ENCODE measurements at regions not wholly inside any gene's neighbourhood (a gene's known extent, or its start where the extent isn't known, plus 50 kb on each side); places are given as distances from the start of the nearest gene placed in this dataset.

- no peaks in the 10 kb centered on the region for H3K79me2 ChIP-seq (ENCODE audit: control insufficient read depth, insufficient read depth, low read length)
- H3K4me2 ChIP-seq (ENCODE audit: control insufficient read depth, insufficient read depth) = no peak overlapping the region
- no peak overlapping the region for H3K9ac ChIP-seq (ENCODE audit: control insufficient read depth, insufficient read depth, low read length)
- BruUV-seq (replicated peaks) = no TSS peak
- intact Hi-C loops (cut with micrococcal nuclease; ENCODE audit: unreplicated experiment) = no loop called here
- no peaks in the 10 kb centered on the region for H3K4me1 ChIP-seq (ENCODE audit: control insufficient read depth, insufficient read depth, low read length)
- WGBS (ENCODE audit: insufficient coverage, insufficient replicate concordance, low lambda C conversion rate, missing lambda C conversion rate) = 22% methylated on average over 3 of the region's 3 CpGs
- no peaks in the 10 kb centered on the region for H4K20me1 ChIP-seq (ENCODE audit: control insufficient read depth, insufficient read depth)
- no peaks in the 10 kb centered on the region for H3K27me3 ChIP-seq (replicated peaks in 1 of 2; ENCODE audit: control insufficient read depth in 2 of 2, insufficient read depth in 2 of 2, low read length in 1 of 2)
- no peaks in the 10 kb centered on the region for H3K36me3 ChIP-seq (ENCODE audit: control insufficient read depth in 2 of 2, insufficient read depth in 2 of 2, low read length in 1 of 2)
- ChIA-PET POLR2A (no interaction called here), SMC1A (ENCODE audit: uncharacterized antibody, unreplicated experiment) (interaction anchor here (0.7 kb wide), 1 partner anchor 187 kb away, joined by 3 read pairs; no protein-coding TSS in a partner anchor), CTCF (no interaction called here), RAD21 (ENCODE audit: unreplicated experiment) (no interaction called here)
- no peak for TF ChIP-seq KAT2A (conservative IDR thresholded peaks at IDR 0.05; ENCODE audit: control insufficient read depth, low read depth, low read length)
- no peak for TF ChIP-seq FOS (IDR thresholded peaks at IDR 0.05; ENCODE audit: borderline replicate concordance, extremely low read depth, insufficient read length)
- no peak for TF ChIP-seq SMC3 (IDR thresholded peaks at IDR 0.05; ENCODE audit: borderline replicate concordance, low read length)
- no peak for TF ChIP-seq HDAC2 (IDR thresholded peaks at IDR 0.05)
- TF ChIP-seq ZSCAN29 (IDR thresholded peaks at IDR 0.05) = no peak
- TF ChIP-seq CBX3 (IDR thresholded peaks at IDR 0.05; ENCODE audit: borderline replicate concordance, low read depth) = no peak
- TF ChIP-seq SPI1 (IDR thresholded peaks at IDR 0.05; ENCODE audit: borderline replicate concordance, insufficient read depth, low read depth, low read length) = no peak
- TF ChIP-seq SREBF2 (IDR thresholded peaks at IDR 0.05; ENCODE audit: low read length) = no peak
- TF ChIP-seq KDM1A (IDR thresholded peaks at IDR 0.05; ENCODE audit: borderline replicate concordance) = no peak
- no peak for TF ChIP-seq EP300 (IDR thresholded peaks at IDR 0.05; ENCODE audit: borderline replicate concordance in 1 of 2, control insufficient read depth in 1 of 2, low read depth in 2 of 2, low read length in 2 of 2)
- no peak for ATAC-seq
- H3K9me3 ChIP-seq (replicated peaks; ENCODE audit: control insufficient read depth, insufficient read depth, low read length) = no peaks in the 10 kb centered on the region
- DNase-seq (ENCODE audit: low read depth, low spot score) = no peak
- no peak overlapping the region for H3K27ac ChIP-seq (ENCODE audit: control insufficient read depth, insufficient read depth)
- in situ Hi-C loops (cut with MboI) = no loop called here
- H2AFZ ChIP-seq (ENCODE audit: control insufficient read depth, low read depth, low read length) = no peak overlapping the region
- no peak for FAIRE-seq
- H3K4me3 ChIP-seq = no peak overlapping the region
These were observed 1764.0 kb downstream of the C4orf33 start for GRCh38 chr4:130859991-130860390.

DNA sequence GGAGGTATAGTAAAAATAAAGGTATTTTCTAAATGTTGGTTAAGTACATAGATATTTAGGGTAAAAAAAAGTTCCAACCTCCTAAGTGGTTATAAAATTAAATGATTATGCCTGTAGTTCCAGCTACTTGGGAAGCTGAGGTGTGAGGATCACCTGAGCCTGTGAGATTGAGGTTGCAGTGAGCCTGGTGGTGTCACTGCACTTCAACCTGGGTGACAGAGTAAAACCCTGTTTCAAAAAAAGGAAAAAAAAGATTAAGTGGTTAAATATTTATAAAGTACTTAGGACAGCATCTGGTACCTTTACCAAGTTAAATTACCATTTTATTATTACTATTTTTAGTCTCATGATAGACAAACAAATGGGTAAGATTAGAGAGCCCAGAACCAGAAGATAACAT, 1801.0 kb downstream of the C4orf33 start:
- no peak overlapping the region for H2AFZ ChIP-seq (ENCODE audit: control insufficient read depth, low read depth, low read length)
- H3K4me1 ChIP-seq (ENCODE audit: control insufficient read depth, insufficient read depth, low read length) = no peaks in the 10 kb centered on the region
- intact Hi-C loops (cut with micrococcal nuclease; ENCODE audit: unreplicated experiment) (no loop called here), in situ Hi-C loops (cut with MboI) (no loop called here)
- ChIA-PET RAD21 (ENCODE audit: unreplicated experiment) (no interaction called here), CTCF (no interaction called here), SMC1A (ENCODE audit: uncharacterized antibody, unreplicated experiment) (no interaction called here), POLR2A (no interaction called here)
- H4K20me1 ChIP-seq (ENCODE audit: control insufficient read depth, insufficient read depth) = no peaks in the 10 kb centered on the region
- no peak for TF ChIP-seq ATF2 (IDR thresholded peaks at IDR 0.05; ENCODE audit: low read length)
- TF ChIP-seq USF2 (IDR thresholded peaks at IDR 0.05; ENCODE audit: borderline replicate concordance, low read depth, low read length) = no peak
- no peak for TF ChIP-seq ZNF622 (IDR thresholded peaks at IDR 0.05)
- no peak for TF ChIP-seq BHLHE40 (IDR thresholded peaks at IDR 0.05; ENCODE audit: borderline replicate concordance in 1 of 2, low read depth in 2 of 2, low read length in 1 of 2)
- FAIRE-seq = no peak
- DNase-seq (ENCODE audit: low read depth, low spot score) = no peak
- H3K79me2 ChIP-seq (ENCODE audit: control insufficient read depth, insufficient read depth, low read length) = no peaks in the 10 kb centered on the region
- no peak overlapping the region for H3K9ac ChIP-seq (ENCODE audit: control insufficient read depth, insufficient read depth, low read length)
- no peak overlapping the region for H3K4me2 ChIP-seq (ENCODE audit: control insufficient read depth, insufficient read depth)
- no peaks in the 10 kb centered on the region for H3K36me3 ChIP-seq (ENCODE audit: control insufficient read depth in 2 of 2, insufficient read depth in 2 of 2, low read length in 1 of 2)
- no peak overlapping the region for H3K4me3 ChIP-seq
- no peak for ATAC-seq
- BruUV-seq (replicated peaks) = no TSS peak
- no peaks in the 10 kb centered on the region for H3K27me3 ChIP-seq (replicated peaks in 1 of 2; ENCODE audit: control insufficient read depth in 2 of 2, insufficient read depth in 2 of 2, low read length in 1 of 2)
- H3K27ac ChIP-seq (ENCODE audit: control insufficient read depth, insufficient read depth) = no peak overlapping the region
- no peaks in the 10 kb centered on the region for H3K9me3 ChIP-seq (replicated peaks; ENCODE audit: control insufficient read depth, insufficient read depth, low read length)

All from GM12878 (cell line).